Thyroid gland (tissue), 4 donors: ENCODE measurements at regions not wholly inside any gene's neighbourhood (a gene's known extent, or its start where the extent isn't known, plus 50 kb on each side); places are given as distances from the start of the nearest gene placed in this dataset.

Experiments
- CTCF ChIP-seq, 6 experiments: fragments of 200-600 bp in 3 of 6; fragments of 450-650 bp in 3 of 6; sonication (generic) in 3 of 6; IDR thresholded peaks; one replicate each; pipeline ENCODE4 v1.5.1; 2016 to 2019; ENCODE audit warnings: antibody characterized with exemption in 6 of 6, mild to moderate bottlenecking in 2 of 6, inconsistent platforms in 1 of 6, moderate library complexity in 1 of 6
- POLR2A ChIP-seq, 2 donors: fragments of 450-650 bp; IDR thresholded peaks; one replicate each; pipeline ENCODE4 v1.6.1; 2017; ENCODE audit warnings: antibody characterized with exemption in 2 of 2, mild to moderate bottlenecking in 2 of 2, moderate library complexity in 1 of 2

GRCh38 chr11:133636711-133637355 lies 104.5 kb upstream of the OPCML start:
- TF ChIP-seq CTCF (IDR thresholded peaks at IDR 0.05) (no peak), POLR2A (IDR thresholded peaks at IDR 0.05) (no peak)
